Inflammatory macrophage treated with lipopolysaccharide for 4 hours (primary cell): ENCODE measurements at regions not wholly inside any gene's neighbourhood (a gene's known extent, or its start where the extent isn't known, plus 50 kb on each side); places are given as distances from the start of the nearest gene placed in this dataset.

ENCODE experiments used
- DNase-seq: peaks from one replicate; pipeline ENCODE4 v3.0.0-alpha.2; 2020

DNA sequence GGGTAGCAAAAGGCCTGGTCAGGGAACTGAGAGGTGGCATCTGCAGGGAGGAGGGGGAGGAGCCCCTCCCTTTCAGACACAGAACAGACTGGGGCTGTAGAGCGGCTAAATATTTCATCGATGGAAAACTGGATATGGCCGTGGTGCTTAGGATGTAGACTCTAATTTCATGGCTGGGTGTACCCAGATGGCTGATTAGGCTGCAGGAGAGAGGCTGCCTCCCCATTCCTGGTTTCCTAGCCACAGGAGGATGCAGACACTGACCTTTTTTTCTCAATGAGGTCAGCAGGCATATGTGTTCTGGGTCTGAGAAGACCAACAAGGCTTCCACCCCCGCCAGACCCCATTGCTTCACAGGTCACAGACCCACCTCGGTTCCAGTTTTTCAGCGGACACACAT is 58.1 kb upstream of the CALM2 start:
- DNase-seq, result no peak

- DNase-seq, result no peak
Measured at GRCh38 chr2:47232738-47233415, 56.6 kb upstream of the CALM2 start.

DNA sequence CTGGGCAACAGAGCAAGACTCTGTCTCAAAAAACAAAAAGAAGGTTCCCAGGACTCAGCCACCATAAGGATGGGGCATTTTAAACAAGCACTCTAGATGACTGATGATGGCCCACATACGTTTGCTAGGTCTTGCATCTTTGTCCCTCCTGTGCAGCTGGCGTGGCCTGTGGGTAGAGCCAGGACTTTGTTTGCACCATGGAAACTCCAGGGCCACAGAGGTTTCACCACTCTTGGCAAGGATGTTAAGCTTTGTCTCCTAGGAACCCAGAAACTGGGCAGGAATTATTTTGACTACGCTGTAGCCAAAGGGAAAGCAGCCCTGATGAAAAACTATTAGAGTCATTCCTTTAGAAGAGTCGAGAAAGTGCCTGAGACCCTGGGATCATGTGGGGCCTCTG is 54.1 kb upstream of the CALM2 start:
- no peak for DNase-seq

DNA sequence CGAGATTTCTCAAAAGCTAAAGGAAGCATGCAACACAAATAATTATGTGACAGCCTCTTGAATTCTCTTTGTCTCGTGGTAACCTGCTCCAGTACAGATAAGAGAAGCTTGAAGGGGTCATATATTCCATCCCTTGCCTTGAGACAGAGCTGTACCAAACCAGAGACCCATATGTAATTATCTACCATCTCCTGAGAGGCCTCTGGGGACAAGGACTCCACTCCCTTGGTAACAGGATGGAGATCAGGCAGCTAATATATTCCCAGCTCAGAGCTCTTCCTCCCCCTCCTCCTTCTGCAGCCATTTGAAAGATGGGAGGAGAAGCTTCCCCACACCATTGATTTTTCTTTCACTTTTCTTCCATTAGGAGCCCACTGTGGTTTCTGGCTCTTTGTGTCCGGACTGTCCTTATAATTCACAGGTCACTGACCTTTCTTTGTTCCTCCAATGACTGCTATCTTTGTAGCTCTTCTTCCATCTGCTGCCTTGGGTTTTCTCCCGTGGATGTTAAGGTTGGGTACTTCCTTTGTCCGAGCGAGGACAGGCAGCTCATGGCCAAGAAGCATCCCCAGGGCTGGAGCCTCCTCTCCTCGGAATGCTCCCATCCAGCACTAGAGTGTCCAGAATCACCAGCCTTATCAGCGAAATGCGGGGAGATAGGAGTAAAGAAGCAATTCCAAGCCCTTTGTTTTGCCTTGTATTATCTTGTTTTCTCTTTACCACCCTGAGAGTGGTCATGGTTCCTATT is 51.4 kb upstream of the CALM2 start:
- DNase-seq, result no peak

GRCh38 chr2:47226923-47227220 is 50.6 kb upstream of the CALM2 start:
- no peak for DNase-seq

GRCh38 chr2:47226132-47226922 is 50.0 kb upstream of the CALM2 start:
- no peak for DNase-seq
